Neuronal stem cell (in vitro differentiated cells): ENCODE measurements at regions not wholly inside any gene's neighbourhood (a gene's known extent, or its start where the extent isn't known, plus 50 kb on each side); places are given as distances from the start of the nearest gene placed in this dataset.

Experiments
- DNase-seq: peaks from one replicate; pipeline ENCODE4 v3.0.0-alpha.2; 2013; ENCODE audit warnings: low spot score
- H2AFZ ChIP-seq: one replicate; pipeline ENCODE4 v1.6.1; 2013; ENCODE audit warnings: mild to moderate bottlenecking, low read length, inconsistent platforms
- H2AK5ac ChIP-seq: 2 replicates; pipeline ENCODE4 v1.6.1; 2013; ENCODE audit warnings: low read depth, mild to moderate bottlenecking, inconsistent platforms, low read length, moderate library complexity, mixed read lengths
- H2BK120ac ChIP-seq: 2 replicates; pipeline ENCODE4 v1.6.1; 2013; ENCODE audit warnings: low read depth, mild to moderate bottlenecking, inconsistent platforms, low read length, moderate library complexity, mixed read lengths
- H2BK12ac ChIP-seq: one replicate; pipeline ENCODE4 v1.6.1; 2013; ENCODE audit warnings: low read length, inconsistent platforms
- H2BK15ac ChIP-seq: 2 replicates; pipeline ENCODE4 v1.6.1; 2013; ENCODE audit warnings: mild to moderate bottlenecking, low read length, inconsistent platforms, mixed read lengths
- H2BK5ac ChIP-seq: one replicate; pipeline ENCODE4 v1.6.1; 2013; ENCODE audit warnings: inconsistent platforms, mild to moderate bottlenecking, low read length, moderate library complexity
- H3K14ac ChIP-seq: one replicate; pipeline ENCODE4 v1.6.1; 2013; ENCODE audit warnings: low read length, inconsistent platforms
- H3K18ac ChIP-seq: 2 replicates; pipeline ENCODE4 v1.6.1; 2013; ENCODE audit warnings: low read length, inconsistent platforms
- H3K23ac ChIP-seq: 2 replicates; pipeline ENCODE4 v1.6.1; 2013; ENCODE audit warnings: low read depth, mild to moderate bottlenecking, mixed read lengths, low read length, inconsistent platforms; ENCODE audit not compliant: poor library complexity
- H3K27ac ChIP-seq: replicated peaks from 3 replicates; pipeline ENCODE4 v1.5.1; 2013; ENCODE audit warnings: low read length, inconsistent platforms
- H3K27me3 ChIP-seq, 3 experiments: 2 replicates each; pipeline ENCODE4 v1.6.1; 2013; ENCODE audit warnings: low read length in 3 of 3, mild to moderate bottlenecking in 2 of 3, inconsistent platforms in 1 of 3, low read depth in 1 of 3, mixed read lengths in 1 of 3, moderate library complexity in 1 of 3; ENCODE audit not compliant: control insufficient read depth in 3 of 3, insufficient read depth in 3 of 3
- H3K36me3 ChIP-seq, 2 donors: replicated peaks in 1 of 2; 2 replicates each; pipeline ENCODE4 v1.6.1; 2013; ENCODE audit warnings: low read length in 2 of 2; ENCODE audit not compliant: control insufficient read depth in 2 of 2, insufficient read depth in 2 of 2
- H3K4ac ChIP-seq: 2 replicates; pipeline ENCODE4 v1.6.1; 2013; ENCODE audit warnings: inconsistent platforms, mild to moderate bottlenecking, low read length, moderate library complexity
- H3K4me1 ChIP-seq, 2 donors: 1 replicate in 1 of 2; 2 replicates in 1 of 2; pipeline ENCODE4 v1.6.1; 2013; ENCODE audit warnings: low read length in 2 of 2, low read depth in 1 of 2; ENCODE audit not compliant: control insufficient read depth in 2 of 2, insufficient read depth in 1 of 2
- H3K4me2 ChIP-seq: one replicate; pipeline ENCODE4 v1.6.1; 2013; ENCODE audit warnings: mild to moderate bottlenecking, low read length, inconsistent platforms; ENCODE audit not compliant: insufficient read depth, poor library complexity, severe bottlenecking
- H3K4me3 ChIP-seq, 2 donors: 2 replicates each; pipeline ENCODE4 v1.5.1; 2013; ENCODE audit warnings: low read length in 2 of 2, mild to moderate bottlenecking in 2 of 2, inconsistent platforms in 1 of 2, moderate library complexity in 1 of 2
- H3K79me1 ChIP-seq: one replicate; pipeline ENCODE4 v1.6.1; 2013; ENCODE audit warnings: low read depth, mild to moderate bottlenecking, inconsistent platforms, low read length, moderate library complexity
- H3K9ac ChIP-seq: one replicate; pipeline ENCODE4 v1.6.1; 2013; ENCODE audit warnings: mild to moderate bottlenecking, low read depth, low read length, inconsistent platforms; ENCODE audit not compliant: poor library complexity
- H3K9me3 ChIP-seq, 2 donors: replicated peaks in 1 of 2; 2 replicates each; pipeline versions ENCODE3 to v1.6.1; 2013; ENCODE audit warnings: low read length in 2 of 2, mild to moderate bottlenecking in 2 of 2, inconsistent platforms in 1 of 2, low read depth in 1 of 2, mixed read lengths in 1 of 2, moderate library complexity in 1 of 2; ENCODE audit not compliant: control insufficient read depth in 2 of 2, insufficient read depth in 1 of 2
- H4K8ac ChIP-seq: one replicate; pipeline ENCODE4 v1.6.1; 2013; ENCODE audit warnings: low read depth, mild to moderate bottlenecking, inconsistent platforms, low read length, moderate library complexity
- H4K91ac ChIP-seq: one replicate; pipeline ENCODE4 v1.6.1; 2013; ENCODE audit warnings: low read length, low read depth, mild to moderate bottlenecking, inconsistent platforms; ENCODE audit not compliant: poor library complexity
- WGBS, 2 donors: extraction: QIAGEN DNeasy Blood & Tissue Kit; methylation state at CpG; one replicate each; pipeline ENCODE4 v1.1.7; 2013; ENCODE audit warnings: missing lambda C conversion rate in 2 of 2, mixed read lengths in 1 of 2; ENCODE audit not compliant: insufficient read length in 2 of 2, insufficient replicate concordance in 1 of 2; ENCODE audit errors: extremely low coverage in 2 of 2; 5-methylcytosine and 5-hydroxymethylcytosine counted together

DNA sequence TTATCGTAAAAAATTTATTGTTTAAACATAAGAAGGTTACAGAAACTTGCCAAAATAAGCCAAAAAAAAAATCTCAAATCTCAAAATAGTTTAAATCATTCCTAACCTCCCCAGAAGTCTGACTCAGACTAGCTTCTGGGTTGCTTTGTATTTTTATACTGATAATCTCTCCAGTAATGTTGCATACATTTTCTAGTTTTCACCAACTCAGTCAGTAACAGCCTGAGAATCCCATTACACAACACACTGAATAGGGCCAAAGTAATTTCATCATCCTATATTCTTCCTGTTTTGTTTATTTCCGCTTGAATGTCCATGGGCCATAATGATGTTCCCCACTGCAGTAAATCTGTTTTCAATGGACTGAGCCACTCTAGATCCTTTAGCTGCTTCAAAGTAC lies 478.5 kb downstream of the GPAM start:
- no peak for DNase-seq
- no peak overlapping the region for H3K4me2 ChIP-seq
- no peak overlapping the region for H2BK15ac ChIP-seq
- no peak overlapping the region for H3K4ac ChIP-seq
- no peak overlapping the region for H4K91ac ChIP-seq
- no peak overlapping the region for H3K27ac ChIP-seq
- no peak overlapping the region for H2BK120ac ChIP-seq
- no peaks in the 10 kb centered on the region for H3K79me1 ChIP-seq
- no peak overlapping the region for H3K23ac ChIP-seq
- no peaks in the 10 kb centered on the region for H3K36me3 ChIP-seq
- H3K4me3 ChIP-seq: no peak overlapping the region
- H3K4me1 ChIP-seq: no peaks in the 10 kb centered on the region
- H2BK5ac ChIP-seq: no peak overlapping the region
- H2BK12ac ChIP-seq: no peak overlapping the region
- H2AK5ac ChIP-seq: no peak overlapping the region
- H3K9me3 ChIP-seq: no peaks in the 10 kb centered on the region
- no peak overlapping the region for H2AFZ ChIP-seq
- H3K18ac ChIP-seq: no peak overlapping the region
- no peak overlapping the region for H3K14ac ChIP-seq
- no peaks in the 10 kb centered on the region for H3K27me3 ChIP-seq
- no peak overlapping the region for H3K9ac ChIP-seq
- H4K8ac ChIP-seq: no peak overlapping the region
- WGBS, 2 donors: no CpG with 5 or more reads among the region's 2 CpGs

- Histone ChIP-seq H3K9ac (no peak overlapping the region), H3K23ac (no peak overlapping the region), H3K14ac (no peak overlapping the region), H2AFZ (no peak overlapping the region), H2BK120ac (no peak overlapping the region), H2BK5ac (no peak overlapping the region), H2BK15ac (no peak overlapping the region), H2AK5ac (no peak overlapping the region), H3K4ac (no peak overlapping the region), H3K27ac (no peak overlapping the region), H3K36me3 (no peaks in the 10 kb centered on the region), H4K91ac (no peak overlapping the region), H3K27me3 (no peaks in the 10 kb centered on the region), H3K9me3 (no peaks in the 10 kb centered on the region), H3K4me3 (no peak overlapping the region), H3K4me1 (no peaks in the 10 kb centered on the region), H3K79me1 (no peaks in the 10 kb centered on the region), H3K18ac (no peak overlapping the region), H3K4me2 (no peak overlapping the region), H2BK12ac (no peak overlapping the region), H4K8ac (no peak overlapping the region)
- no peak for DNase-seq
- no CpG with 5 or more reads among the region's 4 CpGs for WGBS, 2 donors
Measured at GRCh38 chr10:111706331-111706730, 477.2 kb downstream of the GPAM start.

GRCh38 chr10:111707076-111707475 lies 476.5 kb downstream of the GPAM start:
- DNase-seq: no peak
- Histone ChIP-seq H3K4me2 (no peak overlapping the region), H3K14ac (no peak overlapping the region), H3K27me3 (no peaks in the 10 kb centered on the region), H3K27ac (no peak overlapping the region), H2BK15ac (no peak overlapping the region), H3K4ac (no peak overlapping the region), H4K8ac (no peak overlapping the region), H3K4me3 (no peak overlapping the region), H3K18ac (no peak overlapping the region), H3K9ac (no peak overlapping the region), H3K79me1 (no peaks in the 10 kb centered on the region), H2BK5ac (no peak overlapping the region), H2AK5ac (no peak overlapping the region), H2AFZ (no peak overlapping the region), H3K9me3 (no peaks in the 10 kb centered on the region), H3K4me1 (no peaks in the 10 kb centered on the region), H3K36me3 (no peaks in the 10 kb centered on the region), H2BK12ac (no peak overlapping the region), H2BK120ac (no peak overlapping the region), H4K91ac (no peak overlapping the region), H3K23ac (no peak overlapping the region)
- no CpG with 5 or more reads among the region's 1 CpG for WGBS, 2 donors

DNA sequence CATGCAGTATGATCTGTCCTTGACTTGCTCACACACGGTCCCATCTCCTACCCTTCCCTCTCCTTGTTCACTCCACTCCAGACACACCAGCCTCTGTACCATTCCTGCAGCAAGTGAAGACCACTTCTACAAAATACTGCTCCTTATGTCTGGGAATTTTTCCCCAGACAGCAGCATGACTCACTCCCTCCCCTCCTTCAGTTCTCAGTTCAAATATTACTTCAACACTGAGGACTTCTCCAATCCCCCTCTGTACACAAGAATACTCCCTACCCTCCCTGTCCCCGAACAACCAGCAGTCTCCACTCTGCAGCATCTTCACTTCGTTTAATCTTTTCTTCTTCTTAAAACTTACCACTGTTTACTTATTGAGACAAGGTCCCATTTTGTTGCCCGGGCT lies 474.0 kb downstream of the GPAM start:
- peaks cover 0 to 3% of the 10 kb centered on the region in 2 donors for H3K9me3 ChIP-seq
- no peak overlapping the region for H2AK5ac ChIP-seq
- no peaks in the 10 kb centered on the region for H3K27me3 ChIP-seq
- no peak for DNase-seq
- no peak overlapping the region for H4K8ac ChIP-seq
- no peak overlapping the region for H3K14ac ChIP-seq
- no peak overlapping the region for H3K4ac ChIP-seq
- no peak overlapping the region for H2BK5ac ChIP-seq
- H2AFZ ChIP-seq: peak overlapping the region; percentile 11
- no peak overlapping the region for H3K9ac ChIP-seq
- H3K79me1 ChIP-seq: no peaks in the 10 kb centered on the region
- H4K91ac ChIP-seq: no peak overlapping the region
- WGBS, 2 donors: no CpG with 5 or more reads among the region's 4 CpGs
- no peak overlapping the region for H3K23ac ChIP-seq
- H3K27ac ChIP-seq: no peak overlapping the region
- no peak overlapping the region for H2BK120ac ChIP-seq
- no peak overlapping the region for H2BK15ac ChIP-seq
- no peak overlapping the region for H3K4me2 ChIP-seq
- H3K18ac ChIP-seq: no peak overlapping the region
- H3K36me3 ChIP-seq: no peaks in the 10 kb centered on the region
- H2BK12ac ChIP-seq: no peak overlapping the region
- H3K4me1 ChIP-seq: no peaks in the 10 kb centered on the region
- no peak overlapping the region for H3K4me3 ChIP-seq
